ENCODE measurements at regions not wholly inside any gene's neighbourhood (a gene's known extent, or its start where the extent isn't known, plus 50 kb on each side); places are given as distances from the start of the nearest gene placed in this dataset.
"Not testable (repeated sequence)": the region's sequence is repeated elsewhere in the genome, so short reads cannot be mapped to it uniquely, and the experiment has no call there.

DNA sequence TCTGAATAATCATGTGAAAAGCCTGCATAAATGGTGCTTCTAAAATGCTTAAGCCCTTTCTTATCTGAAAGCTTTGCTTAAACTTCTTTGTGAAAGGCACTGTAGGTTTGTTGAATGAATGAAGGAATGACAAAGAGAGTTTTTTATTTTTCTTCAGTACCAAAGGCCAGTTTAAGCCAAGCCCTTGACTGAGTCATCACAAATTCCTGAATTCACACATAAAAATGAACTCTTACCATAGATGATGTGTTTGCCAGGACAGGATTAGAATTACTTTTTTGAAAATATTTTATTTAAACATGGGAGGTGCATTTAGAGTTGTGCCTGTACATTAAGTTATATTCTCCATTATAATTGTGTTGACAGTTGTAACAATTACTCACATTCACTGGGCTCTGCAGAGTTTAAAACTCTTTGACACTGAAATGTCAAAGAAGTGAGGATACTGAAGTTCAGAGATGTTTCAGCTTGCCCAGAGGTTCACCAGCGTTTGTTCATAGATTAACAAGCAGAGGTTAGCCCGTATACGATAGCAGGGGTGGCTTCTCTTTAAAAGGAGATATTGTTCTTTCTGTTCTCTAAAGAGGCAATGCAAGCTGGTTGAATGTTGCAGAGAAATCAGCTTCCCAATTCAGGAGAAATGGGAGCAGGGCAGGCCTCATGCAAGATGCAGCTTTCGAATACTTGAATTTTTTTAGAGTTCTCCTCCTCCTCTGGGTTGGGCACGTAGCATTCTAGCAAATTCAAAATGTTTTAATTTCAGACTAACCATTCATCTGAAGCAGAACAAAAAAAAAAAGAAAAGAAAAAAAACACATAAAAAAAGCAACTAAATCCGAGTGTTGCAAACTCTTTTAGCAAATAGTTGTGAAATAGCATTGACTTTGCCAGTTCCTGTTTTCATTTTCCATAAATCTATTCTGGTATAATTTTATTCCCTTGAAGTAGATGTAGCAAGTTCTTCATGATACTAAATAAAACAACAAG is 358.7 kb upstream of the KLF4 start:
- DNase-seq: no peak

DNA sequence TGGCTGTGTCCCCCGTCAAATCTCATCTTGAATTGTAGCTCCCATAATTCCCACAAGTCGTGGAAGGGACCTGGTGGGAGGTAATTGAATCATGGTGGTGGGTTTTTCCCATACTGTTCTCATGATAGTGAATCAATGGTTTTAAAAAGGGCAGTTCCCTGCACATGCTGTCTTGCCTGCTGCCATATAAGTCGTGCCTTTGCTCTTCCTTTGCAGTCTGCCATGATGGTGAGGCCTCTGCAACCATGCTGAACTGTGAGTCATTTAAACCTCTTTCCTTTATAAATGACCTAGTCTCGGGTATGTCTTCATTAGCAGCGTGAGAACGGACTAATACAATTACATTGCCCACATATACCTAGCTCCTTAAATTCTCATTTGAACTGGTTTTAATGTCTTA is 353.0 kb upstream of the KLF4 start:
- no peak for DNase-seq

DNA sequence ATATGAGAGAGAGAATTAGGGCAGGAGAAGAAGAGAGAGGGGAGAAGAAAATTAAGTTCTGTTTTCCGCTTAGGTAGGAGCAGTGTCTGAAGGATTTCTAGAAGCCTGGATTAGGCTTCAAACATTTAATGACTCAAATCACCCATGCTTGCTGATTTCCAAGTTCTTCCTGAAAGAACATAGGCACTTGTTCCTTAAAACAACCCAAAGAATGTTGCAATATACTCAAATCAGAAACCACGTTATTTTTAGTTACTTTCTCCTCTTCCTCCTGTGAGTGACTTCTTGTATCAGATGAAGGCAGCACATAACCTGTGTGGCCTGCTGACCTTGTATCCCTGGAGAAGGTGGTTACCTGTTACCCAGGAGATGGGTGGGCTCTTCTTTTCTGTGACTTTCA is 351.5 kb upstream of the KLF4 start:
- no peak for DNase-seq

DNA sequence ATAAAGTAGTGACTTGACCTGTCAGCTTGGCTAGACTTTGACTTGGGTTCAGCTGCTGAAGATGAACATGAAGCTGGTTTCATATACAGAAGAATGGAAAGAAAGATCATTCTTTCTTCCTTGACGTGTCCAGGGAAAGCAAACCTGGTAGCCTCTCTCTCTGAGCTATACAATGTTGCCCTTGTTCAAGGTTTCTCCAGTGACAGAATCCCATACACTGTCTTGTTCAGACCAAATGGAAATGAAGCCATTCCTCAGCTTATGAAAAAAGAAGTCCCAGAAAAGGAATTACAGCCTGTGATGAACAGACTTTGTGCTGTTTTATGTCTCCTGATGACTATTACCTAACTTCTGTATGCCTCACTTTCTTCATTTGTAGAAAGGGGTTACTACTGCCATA is 349.8 kb upstream of the KLF4 start:
- DNase-seq: no peak

DNA sequence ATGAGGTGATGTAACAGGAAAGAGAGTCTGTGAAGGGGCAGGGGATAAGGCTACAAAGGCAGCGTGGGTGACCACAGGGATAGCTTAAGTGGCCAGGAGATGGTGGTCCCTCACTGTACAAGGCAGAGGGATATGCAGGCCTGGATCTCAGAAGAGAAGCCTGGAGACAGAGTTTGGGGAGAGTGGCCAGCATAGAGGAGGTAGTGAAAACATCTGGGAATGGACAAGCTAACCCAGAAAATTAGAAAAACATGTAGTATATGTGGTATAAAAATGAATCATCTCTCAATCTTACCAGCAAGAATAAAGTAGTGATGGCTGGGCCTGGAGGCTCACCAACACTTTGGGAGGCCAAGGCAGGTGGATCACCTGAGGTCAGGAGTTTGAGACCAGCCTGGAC is 349.2 kb upstream of the KLF4 start:
- DNase-seq: no peak

DNA sequence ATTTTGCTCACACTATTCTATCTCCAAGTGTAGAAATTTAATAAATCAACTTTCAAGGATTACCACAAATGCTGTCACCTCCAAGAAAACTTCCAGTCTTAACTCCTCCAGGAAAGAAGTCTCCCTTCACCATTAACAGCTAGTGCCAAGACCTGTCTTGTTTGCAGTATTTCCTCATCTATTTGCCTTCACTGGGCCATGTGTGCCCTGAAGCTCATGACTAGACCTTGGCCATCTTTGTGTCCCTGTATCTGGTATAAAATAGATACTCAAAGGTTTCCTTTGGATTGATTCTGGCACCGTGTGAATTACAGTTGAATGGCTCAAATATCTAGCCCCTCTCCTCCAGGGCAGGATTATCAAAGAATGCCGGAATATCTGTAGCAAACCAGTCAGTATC is 346.7 kb upstream of the KLF4 start:
- DNase-seq: no peak

DNA sequence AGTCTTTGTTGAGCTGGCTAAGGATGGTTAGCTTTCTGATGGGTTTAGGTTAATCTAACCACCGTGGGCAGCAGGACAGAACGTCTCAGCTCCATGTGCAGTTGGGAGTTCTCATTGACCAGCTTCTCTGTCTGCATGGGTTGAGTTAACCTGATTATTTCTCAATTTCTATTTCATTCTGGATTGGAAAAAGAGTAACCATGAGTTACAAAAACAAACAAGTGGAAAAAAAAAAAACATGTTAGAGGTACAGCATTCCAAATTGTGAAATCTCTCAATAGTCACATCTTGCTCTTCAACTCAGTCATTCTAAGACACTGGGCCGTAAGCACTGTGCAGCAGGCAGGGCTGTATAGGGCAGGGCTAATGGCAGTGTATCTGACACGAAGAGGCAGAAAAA is 343.7 kb upstream of the KLF4 start:
- DNase-seq: no peak

DNA sequence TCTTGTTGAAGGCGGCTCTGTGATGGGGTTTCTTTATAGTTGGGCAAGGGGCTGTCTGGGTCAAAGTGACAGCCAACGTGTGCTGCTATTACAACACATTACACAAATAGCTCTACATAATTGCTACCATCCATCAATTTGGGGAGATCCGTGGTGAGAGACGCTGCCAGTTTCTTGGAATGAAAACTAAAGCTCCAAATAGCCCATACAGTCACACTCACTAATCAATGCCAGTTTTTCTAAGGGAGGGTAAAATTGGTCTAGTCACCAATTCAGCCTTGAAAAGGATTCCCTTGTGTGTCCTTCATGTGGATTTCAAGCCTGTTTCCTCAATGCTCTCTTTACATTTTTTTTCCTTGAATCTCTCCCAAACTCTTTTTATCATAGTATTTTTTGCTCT is 343.3 kb upstream of the KLF4 start:
- DNase-seq: no peak

DNA sequence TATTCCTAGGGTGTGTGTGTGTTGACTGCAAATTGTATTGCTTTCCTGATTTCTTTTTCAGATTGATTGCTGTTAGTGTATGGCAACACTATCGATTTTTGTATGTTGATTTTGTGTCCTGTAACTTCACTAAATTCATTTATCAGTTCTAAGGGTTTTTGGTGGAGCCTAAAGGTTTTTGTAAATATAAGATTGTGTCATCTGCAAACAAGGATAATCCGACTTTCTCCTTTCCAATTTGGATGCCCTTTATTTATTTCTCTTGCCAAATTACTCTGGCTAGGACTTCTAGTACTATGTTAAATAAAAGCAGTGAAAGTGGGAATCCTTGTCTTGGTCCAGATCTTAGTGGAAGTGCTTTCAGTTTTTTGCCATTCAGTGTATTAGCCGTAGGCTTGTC is 340.9 kb upstream of the KLF4 start:
- DNase-seq: no peak

DNA sequence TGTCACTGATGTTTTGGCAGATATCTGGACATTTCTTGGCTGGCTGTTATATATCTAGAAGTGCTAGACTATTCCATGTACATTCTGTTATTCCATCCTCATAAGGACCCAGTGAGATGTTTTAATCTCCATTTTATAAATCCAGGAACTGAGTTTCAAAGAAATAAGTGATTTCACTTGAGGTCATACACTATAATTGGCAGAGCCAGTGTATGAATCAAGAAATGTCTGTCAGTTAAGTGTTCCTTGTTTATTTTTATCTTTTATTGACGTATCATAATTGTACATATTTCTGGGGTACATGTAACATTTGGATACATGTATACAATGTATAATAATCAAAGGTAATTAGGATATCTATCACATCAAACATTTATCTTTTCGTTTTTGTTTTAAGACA is 338.3 kb upstream of the KLF4 start:
- no peak for DNase-seq

DNA sequence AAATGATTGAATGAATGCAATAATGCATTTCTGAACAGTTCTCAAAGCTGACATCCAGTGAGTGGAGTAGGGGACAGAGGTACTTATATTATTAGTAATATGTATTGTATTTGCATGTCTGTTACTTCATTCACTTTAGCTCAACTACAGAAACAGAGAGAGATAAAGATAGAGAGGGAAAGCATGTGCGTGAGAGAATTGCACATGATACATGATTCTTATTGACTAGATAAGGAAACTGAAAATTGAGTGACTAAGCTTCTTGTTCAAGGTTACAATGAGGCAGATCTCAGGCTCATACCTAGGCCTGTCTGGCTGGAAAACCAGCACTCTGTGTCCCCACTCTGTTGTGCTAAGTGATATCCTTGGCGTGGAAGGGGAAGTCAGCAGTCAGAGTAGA is 337.7 kb upstream of the KLF4 start:
- no peak for DNase-seq

DNA sequence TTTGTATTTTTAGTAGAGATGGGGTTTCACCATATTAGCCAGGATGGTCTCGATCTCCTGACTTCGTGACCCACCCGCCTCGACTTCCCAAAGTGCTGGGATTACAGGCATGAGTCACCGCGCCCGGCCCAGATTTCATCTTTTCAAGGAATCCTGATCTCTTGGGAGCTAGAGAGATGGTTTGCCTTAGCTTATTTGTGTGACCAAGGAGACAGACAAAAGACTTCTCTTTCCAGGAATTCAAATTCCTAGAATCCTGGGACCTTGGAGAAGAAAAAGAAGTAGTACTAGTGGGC is 337.1 kb upstream of the KLF4 start:
- DNase-seq: not testable (repeated sequence)

DNA sequence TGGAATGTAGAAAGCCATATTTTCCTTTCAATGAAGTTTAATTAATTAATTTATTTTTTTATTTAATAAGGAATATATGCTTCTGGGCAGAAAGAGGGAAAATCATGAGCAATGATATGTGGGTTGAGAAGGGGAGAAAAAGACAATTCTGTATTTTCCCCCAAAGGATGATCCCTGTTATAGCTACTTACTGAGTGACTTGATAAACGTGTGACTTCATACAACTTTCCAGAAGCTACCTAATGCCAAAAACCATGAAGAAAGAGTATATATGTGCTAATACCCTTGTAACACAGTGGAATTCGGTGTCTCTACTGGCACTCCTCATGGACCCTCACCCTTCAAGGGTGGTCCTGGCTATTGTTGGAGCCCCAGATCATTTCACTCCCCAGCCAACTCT is 335.0 kb upstream of the KLF4 start:
- DNase-seq: no peak

DNA sequence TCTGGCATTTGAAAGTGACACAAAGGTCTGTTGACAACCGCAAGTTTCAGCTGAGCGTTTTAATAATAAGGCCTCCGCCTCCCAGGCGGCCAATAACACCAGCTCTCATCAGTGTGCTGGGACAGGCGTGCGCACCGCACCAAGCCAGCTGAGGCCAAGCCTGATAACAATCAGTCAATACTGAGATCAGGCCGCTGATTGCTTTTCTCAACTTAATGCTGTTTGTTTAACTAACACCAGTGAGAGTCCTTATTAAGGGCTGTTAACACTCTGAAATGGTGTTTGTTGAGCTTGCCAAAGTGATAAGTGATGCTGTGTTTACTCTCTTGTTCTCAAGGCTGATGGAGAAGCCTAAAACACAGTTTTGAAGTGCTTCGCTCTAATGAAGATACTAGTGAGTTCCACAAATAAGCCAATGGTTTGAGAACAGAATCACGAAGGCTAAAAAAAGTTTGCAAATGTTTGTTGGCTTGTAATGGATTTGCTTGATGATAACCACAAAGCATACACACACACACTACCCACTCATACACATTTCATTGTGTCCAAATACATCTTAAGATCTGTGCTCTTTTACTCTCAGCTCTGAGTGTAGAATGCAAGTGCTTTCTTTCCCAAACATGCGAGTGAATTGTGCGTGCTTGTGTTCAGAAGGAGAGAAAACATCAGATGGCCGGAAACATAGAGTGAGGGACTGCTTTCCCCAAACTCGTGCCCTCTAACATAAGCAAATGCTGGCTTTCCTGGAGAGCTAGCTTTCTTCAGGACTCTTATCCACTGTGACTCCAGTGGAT is 330.4 kb upstream of the KLF4 start:
- no peak for DNase-seq

DNA sequence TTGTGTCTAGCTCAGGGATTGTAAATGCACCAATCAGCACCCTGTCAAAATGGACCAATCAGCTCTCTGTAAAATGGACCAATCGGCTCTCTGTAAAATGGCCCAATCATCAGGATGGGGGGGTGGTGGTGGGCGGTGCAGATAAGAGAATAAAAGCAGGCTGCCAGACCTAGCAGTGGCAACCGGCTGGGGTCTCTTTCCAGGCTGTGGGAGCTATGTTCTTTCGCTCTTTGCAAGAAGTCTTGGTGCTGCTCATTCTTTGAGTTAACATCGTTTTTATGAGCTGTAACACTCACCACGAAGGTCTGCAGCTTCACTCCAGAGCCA is 328.9 kb upstream of the KLF4 start:
- not testable (repeated sequence) for DNase-seq

DNA sequence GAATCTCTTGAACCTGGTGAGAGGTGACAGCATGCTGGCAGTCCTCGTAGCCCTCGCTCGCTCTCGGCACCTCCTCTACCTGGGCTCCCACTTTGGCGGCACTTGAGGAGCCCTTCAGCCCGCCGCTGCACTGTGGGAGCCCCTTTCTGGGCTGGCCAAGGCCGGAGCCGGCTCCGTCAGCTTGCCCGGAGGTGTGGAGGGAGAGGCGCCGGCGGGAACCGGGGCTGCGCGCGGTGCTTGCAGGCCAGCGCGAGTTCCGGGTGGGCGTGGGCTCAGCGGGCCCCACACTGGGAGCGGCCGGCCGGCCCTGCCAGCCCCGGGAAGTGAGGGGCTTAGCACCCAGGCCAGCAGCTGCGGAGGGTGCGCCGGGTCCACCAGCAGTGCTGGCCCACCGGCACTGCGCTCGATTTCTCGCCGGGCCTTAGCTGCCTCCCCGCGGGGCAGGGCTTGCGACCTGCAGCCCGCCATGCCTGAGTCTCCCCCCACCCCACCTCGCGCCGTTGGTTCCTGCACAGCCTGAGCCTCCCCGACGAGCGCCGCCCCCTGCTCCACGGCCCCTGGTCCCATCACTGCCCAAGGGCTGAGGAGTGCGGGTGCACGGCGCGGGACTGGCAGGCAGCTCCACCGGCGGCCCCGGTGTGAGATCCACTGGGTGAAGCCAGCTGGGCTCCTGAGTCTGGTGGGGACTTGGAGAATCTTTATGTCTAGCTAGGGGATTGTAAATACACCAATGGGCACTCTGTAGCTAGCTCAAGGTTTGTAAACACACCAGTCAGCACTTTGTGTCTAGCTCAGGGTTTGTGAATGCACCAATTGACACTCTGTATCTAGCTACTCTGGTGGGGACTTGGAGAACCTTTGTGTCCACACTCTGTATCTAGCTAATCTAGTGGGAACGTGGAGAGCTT is 328.3 kb upstream of the KLF4 start:
- not testable (repeated sequence) for DNase-seq

DNA sequence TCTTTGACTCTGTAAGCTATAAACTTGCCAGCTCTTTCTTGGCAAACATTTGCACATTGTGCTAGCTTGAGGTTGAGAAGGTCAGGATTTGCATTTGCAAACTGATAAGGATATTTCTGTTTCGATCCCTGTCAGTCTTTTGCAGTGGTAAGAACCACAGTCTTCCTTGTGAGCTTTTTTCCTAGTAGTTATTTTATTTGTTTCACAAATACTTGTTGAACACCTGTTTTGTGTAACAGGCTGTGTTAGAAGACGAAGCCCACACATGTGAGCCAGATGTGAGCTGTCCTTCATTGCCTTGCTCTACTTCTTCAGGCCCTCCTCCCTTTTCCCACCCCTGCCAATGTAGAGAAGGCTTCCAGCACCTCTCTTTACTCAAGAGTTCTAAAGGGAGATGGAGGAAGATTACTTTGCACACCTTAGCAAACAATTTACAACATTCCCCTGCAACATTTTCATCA is 327.0 kb upstream of the KLF4 start:
- DNase-seq: no peak

DNA sequence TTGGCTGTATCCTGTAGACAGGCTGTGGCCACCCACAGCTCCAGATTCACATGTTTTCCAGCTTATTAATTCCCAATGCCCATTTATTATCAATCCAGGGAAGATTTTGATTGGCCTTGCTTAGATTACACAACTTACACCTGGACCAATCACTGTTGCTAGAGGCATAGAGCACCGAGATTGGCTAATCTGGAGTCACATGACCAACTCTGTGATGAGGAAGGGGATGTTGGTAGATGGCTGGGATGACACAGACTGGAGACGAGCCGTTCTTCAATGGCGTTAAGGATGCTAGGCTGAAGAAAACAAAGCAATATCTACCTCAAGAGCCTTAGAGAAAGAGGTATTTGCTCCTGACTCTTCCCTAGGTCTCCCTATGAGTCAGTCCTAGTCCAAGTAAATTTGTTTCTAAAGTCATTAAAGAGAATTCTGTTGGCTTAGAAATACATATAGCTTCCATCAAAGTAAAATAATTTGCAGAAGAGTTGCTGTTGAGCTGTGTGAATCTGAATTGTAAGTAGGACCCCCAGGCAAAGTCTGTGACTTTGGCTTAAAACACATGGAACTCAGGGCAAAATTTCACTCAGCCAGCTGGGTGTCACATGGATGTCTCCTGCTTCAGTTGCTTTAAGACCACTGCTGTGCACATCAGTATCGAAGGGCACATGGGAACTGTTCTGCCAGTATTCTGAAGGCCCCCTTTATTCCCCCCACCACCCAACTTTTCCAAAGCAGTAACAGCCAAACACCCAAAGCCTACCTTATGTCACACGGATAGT is 326.4 kb upstream of the KLF4 start:
- no peak for DNase-seq

DNA sequence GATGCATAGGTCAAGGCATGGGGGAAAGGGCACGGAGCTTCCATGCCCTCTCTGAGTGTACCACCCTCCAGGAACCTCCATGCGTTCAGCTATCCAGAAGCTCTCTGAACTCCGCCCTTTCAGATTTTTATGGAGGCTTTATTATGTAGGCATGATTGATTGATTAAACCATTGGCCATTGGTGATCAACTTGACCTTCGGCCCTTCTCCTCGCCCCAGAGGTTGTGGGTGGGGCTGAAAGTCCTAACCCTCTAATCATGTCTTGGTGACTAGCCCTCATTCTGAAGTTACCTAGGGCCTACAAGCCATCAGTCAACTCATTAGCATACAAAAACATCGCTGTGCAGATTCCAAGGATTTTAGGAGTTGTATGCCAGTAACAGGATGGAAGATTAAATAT is 323.7 kb upstream of the KLF4 start:
- DNase-seq: no peak

DNA sequence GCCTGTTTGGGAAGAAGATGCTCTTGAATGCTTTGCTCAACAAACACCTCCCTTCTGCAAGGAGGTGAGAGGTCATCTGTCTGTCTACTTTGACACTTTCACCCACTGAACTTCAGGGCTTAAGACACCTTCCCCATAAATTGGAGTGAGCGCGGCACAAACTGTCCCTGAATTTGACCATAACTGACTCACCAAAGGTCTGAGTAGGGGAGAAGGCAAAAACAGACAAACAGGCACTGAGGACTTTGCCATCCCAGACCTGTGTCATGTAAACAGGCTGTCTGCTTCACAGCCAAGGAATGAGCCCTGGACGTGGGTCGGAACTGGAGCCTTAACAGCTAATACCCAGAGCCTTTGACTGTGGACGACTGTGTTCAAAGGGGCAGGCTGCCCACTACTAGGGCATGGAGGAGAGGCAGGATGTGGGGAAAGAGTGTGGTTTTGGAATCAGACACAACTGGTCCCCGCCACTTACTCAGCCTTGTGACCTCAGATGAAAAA is 320.9 kb upstream of the KLF4 start:
- DNase-seq: no peak

DNA sequence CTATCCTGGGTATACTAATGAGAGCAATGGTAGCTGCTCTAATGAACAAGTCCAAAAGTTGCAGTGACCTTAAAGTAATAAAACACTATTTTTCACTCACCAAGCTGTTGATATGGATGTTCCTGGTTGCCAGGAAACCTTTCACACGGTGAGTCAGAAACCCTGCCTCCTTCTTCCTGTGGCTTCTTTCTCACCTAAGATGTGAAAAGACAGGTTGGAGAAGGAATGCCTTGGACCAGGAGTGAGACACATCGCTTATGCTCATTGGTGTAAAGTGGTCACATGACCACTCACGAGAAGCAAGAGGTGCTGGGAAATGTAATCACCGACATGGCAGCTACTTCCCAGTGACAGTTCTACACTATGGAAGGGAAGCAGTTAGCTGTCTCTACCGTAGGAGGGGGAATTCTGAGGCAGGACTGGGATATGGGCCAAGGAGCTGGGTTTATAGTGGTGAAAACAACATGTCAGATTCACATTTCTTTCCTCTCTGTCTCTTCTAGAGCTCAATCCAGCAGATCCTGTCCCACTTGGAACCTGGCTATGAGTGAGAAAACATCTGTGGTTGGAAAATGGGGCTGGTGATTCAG is 320.4 kb upstream of the KLF4 start:
- no peak for DNase-seq

DNA sequence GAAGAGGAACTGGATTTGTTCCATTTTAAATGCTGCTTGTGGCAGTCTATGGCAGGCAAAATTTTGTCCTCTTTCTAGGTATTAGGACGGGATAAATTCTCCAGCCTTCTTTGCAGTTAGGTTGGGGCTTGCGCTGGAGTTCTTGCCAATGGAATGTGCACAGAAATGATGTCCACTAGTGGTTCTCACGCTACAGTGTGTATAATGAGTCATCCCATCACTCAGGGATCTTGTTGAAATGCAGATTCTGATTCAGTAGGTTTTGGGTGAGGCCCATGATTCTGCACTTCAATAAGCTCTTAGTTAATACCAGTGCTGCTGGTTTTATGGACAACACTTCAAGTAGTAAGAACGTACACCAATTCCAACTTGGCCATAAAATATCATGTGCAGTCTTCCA is 317.6 kb upstream of the KLF4 start:
- DNase-seq: no peak

Data from CD4-positive, alpha-beta T cell treated with Interleukin-12 subunit alpha and Interleukin-12 subunit beta, for 1 hour (primary cell).